Testis (tissue), 2 donors: ENCODE measurements at regions not wholly inside any gene's neighbourhood (a gene's known extent, or its start where the extent isn't known, plus 50 kb on each side); places are given as distances from the start of the nearest gene placed in this dataset.

Experiments
- POLR2A ChIP-seq: fragments of 450-650 bp; IDR thresholded peaks from one replicate; pipeline ENCODE4 v1.6.1; 2017; ENCODE audit warnings: antibody characterized with exemption, mild to moderate bottlenecking, moderate library complexity
- TF ChIP-seq, protein P1 (sequence below), 3 experiments: fragments of 450-650 bp in 2 of 3; fragments of 200-600 bp in 1 of 3; sonication (generic) in 1 of 3; IDR thresholded peaks; one replicate each; pipeline ENCODE4 v1.5.1; 2016 to 2019; ENCODE audit warnings: antibody characterized with exemption in 3 of 3, mild to moderate bottlenecking in 2 of 3, moderate library complexity in 1 of 3

- no peak for TF ChIP-seq POLR2A
- TF ChIP-seq, protein P1, sequence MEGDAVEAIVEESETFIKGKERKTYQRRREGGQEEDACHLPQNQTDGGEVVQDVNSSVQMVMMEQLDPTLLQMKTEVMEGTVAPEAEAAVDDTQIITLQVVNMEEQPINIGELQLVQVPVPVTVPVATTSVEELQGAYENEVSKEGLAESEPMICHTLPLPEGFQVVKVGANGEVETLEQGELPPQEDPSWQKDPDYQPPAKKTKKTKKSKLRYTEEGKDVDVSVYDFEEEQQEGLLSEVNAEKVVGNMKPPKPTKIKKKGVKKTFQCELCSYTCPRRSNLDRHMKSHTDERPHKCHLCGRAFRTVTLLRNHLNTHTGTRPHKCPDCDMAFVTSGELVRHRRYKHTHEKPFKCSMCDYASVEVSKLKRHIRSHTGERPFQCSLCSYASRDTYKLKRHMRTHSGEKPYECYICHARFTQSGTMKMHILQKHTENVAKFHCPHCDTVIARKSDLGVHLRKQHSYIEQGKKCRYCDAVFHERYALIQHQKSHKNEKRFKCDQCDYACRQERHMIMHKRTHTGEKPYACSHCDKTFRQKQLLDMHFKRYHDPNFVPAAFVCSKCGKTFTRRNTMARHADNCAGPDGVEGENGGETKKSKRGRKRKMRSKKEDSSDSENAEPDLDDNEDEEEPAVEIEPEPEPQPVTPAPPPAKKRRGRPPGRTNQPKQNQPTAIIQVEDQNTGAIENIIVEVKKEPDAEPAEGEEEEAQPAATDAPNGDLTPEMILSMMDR (IDR thresholded peaks at IDR 0.05), result no peak
Measured at GRCh38 chrX:42920752-42921151, 142.8 kb upstream of the PPP1R2C start.
